Erythroblast (primary cell): ENCODE measurements at regions not wholly inside any gene's neighbourhood (a gene's known extent, or its start where the extent isn't known, plus 50 kb on each side); places are given as distances from the start of the nearest gene placed in this dataset.

ENCODE experiments used
- GATA1 ChIP-seq: IDR thresholded peaks from 2 replicates; pipeline ENCODE4 v1.6.1; 2011; ENCODE audit warnings: low read depth, mild to moderate bottlenecking, control low read depth, low read length, moderate library complexity
- POLR2A ChIP-seq: IDR thresholded peaks from 2 replicates; pipeline ENCODE4 v1.6.1; 2011; ENCODE audit warnings: mild to moderate bottlenecking, low read length

DNA sequence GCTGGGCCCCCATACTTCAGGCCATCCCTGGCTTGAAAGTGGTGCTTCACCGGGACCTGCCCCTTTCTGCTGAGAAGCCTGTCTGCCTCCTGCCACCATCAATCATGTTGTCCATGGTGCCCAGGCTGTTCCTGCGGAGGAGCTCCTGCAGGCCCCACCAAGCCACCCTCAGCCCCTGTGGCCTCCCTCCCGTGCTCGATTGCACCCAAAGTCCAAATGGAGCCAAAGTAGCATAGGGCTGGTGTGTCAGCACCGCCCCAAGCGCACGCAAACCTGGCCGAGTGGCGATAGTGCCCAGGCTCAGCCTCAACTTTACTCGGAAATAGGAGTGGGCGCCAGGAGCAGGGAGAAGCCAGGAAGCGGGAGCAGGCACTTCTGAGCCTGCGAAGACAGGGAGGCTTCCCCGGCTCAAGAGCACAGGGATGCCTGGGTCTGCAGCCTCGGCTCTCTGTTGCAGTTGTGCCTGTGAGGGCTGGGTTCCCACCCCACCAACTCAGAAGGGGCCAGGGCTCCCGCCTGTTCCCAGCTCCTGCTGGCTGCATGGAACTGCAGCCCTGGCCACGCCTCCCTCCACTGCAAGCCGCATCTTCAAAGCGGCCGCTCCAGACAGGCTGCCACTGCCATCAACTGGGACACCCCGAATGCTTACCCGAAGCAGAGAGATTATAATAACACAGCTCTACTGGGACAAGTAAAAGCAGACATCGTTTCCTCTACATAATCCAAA, 203.0 kb downstream of the ARRDC4 start:
- TF ChIP-seq POLR2A (no peak), GATA1 (no peak)
